Parathyroid adenoma (tissue), 2 donors: ENCODE measurements at regions not wholly inside any gene's neighbourhood (a gene's known extent, or its start where the extent isn't known, plus 50 kb on each side); places are given as distances from the start of the nearest gene placed in this dataset.

ENCODE experiments used
- H2AFZ ChIP-seq: fragments of 300-600 bp; sonication (generic); one replicate; pipeline ENCODE4 v1.7.0; 2017; ENCODE audit warnings: antibody characterized with exemption, mild to moderate bottlenecking
- H3K27ac ChIP-seq: fragments of 300-600 bp; sonication (generic); one replicate; pipeline ENCODE4 v1.7.0; 2017
- H3K27me3 ChIP-seq: fragments of 300-600 bp; sonication (generic); one replicate; pipeline ENCODE4 v1.7.0; 2017; ENCODE audit warnings: low read length; ENCODE audit not compliant: control insufficient read depth, insufficient read depth
- H3K36me3 ChIP-seq: fragments of 300-600 bp; sonication (generic); one replicate; pipeline ENCODE4 v1.7.0; 2017; ENCODE audit warnings: low read length; ENCODE audit not compliant: control insufficient read depth, insufficient read depth
- H3K4me1 ChIP-seq: fragments of 300-600 bp; sonication (generic); one replicate; pipeline ENCODE4 v1.7.0; 2017; ENCODE audit warnings: control low read depth
- H3K4me2 ChIP-seq: fragments of 300-600 bp; sonication (generic); one replicate; pipeline ENCODE4 v1.7.0; 2017; ENCODE audit warnings: low read length
- H3K4me3 ChIP-seq: fragments of 300-600 bp; sonication (generic); one replicate; pipeline ENCODE4 v1.7.0; 2017; ENCODE audit warnings: low read depth, low read length
- H3K79me2 ChIP-seq: fragments of 300-600 bp; sonication (generic); one replicate; pipeline ENCODE4 v1.7.0; 2017; ENCODE audit warnings: control low read depth
- H3K9ac ChIP-seq: fragments of 300-600 bp; sonication (generic); one replicate; pipeline ENCODE4 v1.7.0; 2017; ENCODE audit warnings: mild to moderate bottlenecking
- H3K9me3 ChIP-seq: fragments of 300-600 bp; sonication (generic); one replicate; pipeline ENCODE4 v1.7.0; 2017; ENCODE audit warnings: low read length; ENCODE audit not compliant: control insufficient read depth
- CTCF ChIP-seq: fragments of 300-600 bp; sonication (generic); IDR thresholded peaks from one replicate; pipeline ENCODE4 v1.7.0; 2017; ENCODE audit warnings: antibody characterized with exemption, mild to moderate bottlenecking
- donor health status: primary hyperparathyroidism.

- H3K9ac ChIP-seq = no peak overlapping the region
- H3K27me3 ChIP-seq = no peaks in the 10 kb centered on the region
- no peak for TF ChIP-seq CTCF
Observed at GRCh38 chr19:13629687-13630357, 123.5 kb upstream of the CACNA1A start.

DNA sequence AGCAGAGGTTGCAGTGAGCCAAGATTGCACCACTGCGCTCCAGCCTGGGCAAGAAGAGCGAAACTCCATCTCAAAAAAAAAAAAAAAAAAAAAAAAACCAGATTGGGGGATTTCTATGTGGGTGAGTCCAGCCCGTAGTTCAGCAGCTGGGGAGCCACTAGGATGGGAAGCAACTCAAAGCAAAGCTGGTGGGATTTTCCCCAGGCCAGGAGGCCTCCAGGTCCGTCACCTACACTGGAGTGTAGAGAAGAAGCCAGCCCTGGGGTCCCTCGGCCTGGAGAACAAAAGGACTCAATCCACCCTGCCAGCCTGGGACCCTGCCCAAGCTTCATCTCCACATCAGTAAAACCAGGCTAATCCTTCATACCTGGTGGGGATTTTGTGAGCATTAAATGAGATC, 121.3 kb upstream of the CACNA1A start:
- no peaks in the 10 kb centered on the region for H3K79me2 ChIP-seq
- no peak overlapping the region for H3K9ac ChIP-seq
- no peak overlapping the region for H3K4me3 ChIP-seq
- no peaks in the 10 kb centered on the region for H3K36me3 ChIP-seq
- H3K27ac ChIP-seq = no peak overlapping the region
- H2AFZ ChIP-seq = no peak overlapping the region
- no peak for TF ChIP-seq CTCF
- no peak overlapping the region for H3K4me2 ChIP-seq
- no peaks in the 10 kb centered on the region for H3K4me1 ChIP-seq
- H3K27me3 ChIP-seq = no peaks in the 10 kb centered on the region
- H3K9me3 ChIP-seq = no peaks in the 10 kb centered on the region

More at GRCh38 chr19:13629687-13630357, 123.5 kb upstream of the CACNA1A start:
- Histone ChIP-seq H3K36me3 (no peaks in the 10 kb centered on the region), H3K4me2 (no peak overlapping the region), H2AFZ (no peak overlapping the region), H3K27ac (no peak overlapping the region), H3K4me1 (peaks cover 4% of the 10 kb centered on the region), H3K4me3 (no peak overlapping the region), H3K9me3 (no peaks in the 10 kb centered on the region), H3K79me2 (no peaks in the 10 kb centered on the region)

- H3K9ac ChIP-seq = no peak overlapping the region
- H3K27me3 ChIP-seq = no peaks in the 10 kb centered on the region
- H3K9me3 ChIP-seq = no peaks in the 10 kb centered on the region
- H3K4me2 ChIP-seq = no peak overlapping the region
- H3K79me2 ChIP-seq = no peaks in the 10 kb centered on the region
- no peak overlapping the region for H2AFZ ChIP-seq
- TF ChIP-seq CTCF = no peak
- no peaks in the 10 kb centered on the region for H3K4me1 ChIP-seq
- no peaks in the 10 kb centered on the region for H3K36me3 ChIP-seq
- H3K27ac ChIP-seq = no peak overlapping the region
- no peak overlapping the region for H3K4me3 ChIP-seq
Observed at GRCh38 chr19:13623716-13624710, 117.7 kb upstream of the CACNA1A start.

DNA sequence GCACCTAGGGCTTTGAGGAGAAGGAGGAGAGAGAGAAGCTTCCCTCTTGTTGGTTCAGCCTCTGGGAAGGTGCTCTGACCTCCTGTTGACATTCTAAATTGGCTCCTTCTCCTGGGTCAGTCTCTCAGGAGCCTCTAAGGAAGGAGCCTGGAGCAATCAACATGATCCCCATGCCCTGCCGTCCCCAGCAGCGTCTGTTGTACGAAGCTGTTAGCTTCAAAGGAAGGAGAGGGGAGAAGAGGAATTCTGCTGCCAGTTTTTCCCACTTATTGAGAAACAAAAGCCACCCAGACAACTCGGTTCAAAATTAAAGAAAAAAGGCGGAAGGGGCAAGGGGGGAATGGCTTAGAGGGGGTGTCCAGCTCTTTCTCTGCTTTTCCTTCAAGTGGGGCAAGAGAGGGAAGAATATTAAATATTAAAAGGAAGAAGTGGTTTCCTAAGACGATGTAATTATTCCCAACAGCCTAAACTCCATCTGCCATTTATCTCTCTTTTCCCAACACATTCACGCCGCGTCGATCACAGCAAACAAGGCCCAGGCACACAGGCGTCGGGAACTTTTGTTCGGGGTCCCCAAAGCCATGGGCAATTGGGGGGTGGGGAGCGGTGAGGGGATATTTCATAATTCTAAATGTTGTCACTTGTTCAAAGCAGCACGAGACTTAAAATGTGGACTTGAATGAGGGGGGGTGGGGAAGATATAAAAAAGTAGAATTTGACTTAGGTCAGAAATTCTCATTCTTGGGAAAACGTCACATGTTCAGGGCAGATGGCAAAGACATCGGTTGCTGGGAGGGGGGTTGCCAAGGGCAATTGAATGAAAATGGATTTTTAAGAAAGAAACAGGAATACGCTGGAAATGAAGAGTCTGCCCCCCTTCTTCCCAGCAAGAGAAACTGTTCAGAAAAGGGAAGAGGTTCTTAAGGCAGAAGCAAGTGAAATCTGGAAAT, 116.8 kb upstream of the CACNA1A start:
- Histone ChIP-seq H2AFZ (no peak overlapping the region), H3K79me2 (no peaks in the 10 kb centered on the region), H3K36me3 (no peaks in the 10 kb centered on the region), H3K4me2 (no peak overlapping the region), H3K4me3 (no peak overlapping the region), H3K4me1 (no peaks in the 10 kb centered on the region), H3K9me3 (no peaks in the 10 kb centered on the region), H3K27me3 (no peaks in the 10 kb centered on the region), H3K27ac (no peak overlapping the region), H3K9ac (no peak overlapping the region)
- no peak for TF ChIP-seq CTCF
